IPS DF 19.7 (cell line): ENCODE measurements at regions not wholly inside any gene's neighbourhood (a gene's known extent, or its start where the extent isn't known, plus 50 kb on each side); places are given as distances from the start of the nearest gene placed in this dataset.

ENCODE experiments used
- DNase-seq: peaks from one replicate; pipeline ENCODE4 v3.0.0-alpha.2; 2013; ENCODE audit warnings: low read depth, low spot score

GRCh38 chr6:56378507-56378906 lies 131.1 kb upstream of the COL21A1 start:
- no peak for DNase-seq

GRCh38 chr6:56377295-56377694 lies 129.9 kb upstream of the COL21A1 start:
- DNase-seq: no peak

- no peak for DNase-seq
Measured at GRCh38 chr6:56375806-56376205, 128.4 kb upstream of the COL21A1 start.

GRCh38 chr6:56374841-56375369 lies 127.5 kb upstream of the COL21A1 start:
- no peak for DNase-seq

GRCh38 chr6:56372406-56372995 lies 125.1 kb upstream of the COL21A1 start:
- DNase-seq: no peak

- DNase-seq: no peak
Measured at GRCh38 chr6:56370561-56371211, 123.3 kb upstream of the COL21A1 start.

- DNase-seq: peak; percentile 30
Measured at GRCh38 chr6:56370127-56370540, 122.8 kb upstream of the COL21A1 start.

GRCh38 chr6:56368491-56368890 lies 121.1 kb upstream of the COL21A1 start:
- no peak for DNase-seq

- DNase-seq: no peak
Measured at GRCh38 chr6:56366141-56366852, 118.9 kb upstream of the COL21A1 start.

GRCh38 chr6:56364827-56365339 lies 117.5 kb upstream of the COL21A1 start:
- DNase-seq: no peak

GRCh38 chr6:56364431-56364826 lies 117.0 kb upstream of the COL21A1 start:
- no peak for DNase-seq

- DNase-seq: no peak
Measured at GRCh38 chr6:56363796-56364430, 116.5 kb upstream of the COL21A1 start.

- DNase-seq: no peak
Measured at GRCh38 chr6:56361812-56362211, 114.4 kb upstream of the COL21A1 start.

GRCh38 chr6:56359201-56359899 lies 112.0 kb upstream of the COL21A1 start:
- DNase-seq: peak; percentile 17

- DNase-seq: no peak
Measured at GRCh38 chr6:56357616-56358373, 110.4 kb upstream of the COL21A1 start.

GRCh38 chr6:56356426-56356825 lies 109.0 kb upstream of the COL21A1 start:
- no peak for DNase-seq

GRCh38 chr6:56353860-56354259 lies 106.5 kb upstream of the COL21A1 start:
- no peak for DNase-seq

- no peak for DNase-seq
Measured at GRCh38 chr6:56350628-56351260, 103.4 kb upstream of the COL21A1 start.

GRCh38 chr6:56349194-56349593 lies 101.8 kb upstream of the COL21A1 start:
- DNase-seq: no peak

GRCh38 chr6:56348578-56348977 lies 101.2 kb upstream of the COL21A1 start:
- no peak for DNase-seq
